C4-2B (cell line): ENCODE measurements at regions not wholly inside any gene's neighbourhood (a gene's known extent, or its start where the extent isn't known, plus 50 kb on each side); places are given as distances from the start of the nearest gene placed in this dataset.

Experiments used
- H3K27ac ChIP-seq: fragments of 450-650 bp; 2 replicates; pipeline ENCODE4 v1.5.1; 2017
- CTCF ChIP-seq: fragments of 450-650 bp; conservative IDR thresholded peaks from 2 replicates; pipeline ENCODE4 v1.5.1; 2017; ENCODE audit warnings: mild to moderate bottlenecking
- ZFX ChIP-seq: fragments of 450-650 bp; IDR thresholded peaks from 2 replicates; pipeline ENCODE4 v1.6.1; 2017

GRCh38 chr5:42349163-42349562 lies 74.1 kb upstream of the GHR start:
- TF ChIP-seq CTCF (no peak), ZFX (no peak)
- no peak overlapping the region for H3K27ac ChIP-seq

- no peak for TF ChIP-seq ZFX
- no peak for TF ChIP-seq CTCF
- no peak overlapping the region for H3K27ac ChIP-seq
Observed at GRCh38 chr5:42351956-42352355, 71.3 kb upstream of the GHR start.

- TF ChIP-seq CTCF (no peak), ZFX (no peak)
- no peak overlapping the region for H3K27ac ChIP-seq
Observed at GRCh38 chr5:42360056-42360455, 63.2 kb upstream of the GHR start.

- TF ChIP-seq ZFX (no peak), CTCF (no peak)
- no peak overlapping the region for H3K27ac ChIP-seq
Observed at GRCh38 chr5:42360616-42361314, 62.5 kb upstream of the GHR start.

- TF ChIP-seq ZFX (no peak), CTCF (no peak)
- H3K27ac ChIP-seq: no peak overlapping the region
Observed at GRCh38 chr5:42361315-42361688, 61.9 kb upstream of the GHR start.

GRCh38 chr5:42366051-42366450 lies 57.2 kb upstream of the GHR start:
- TF ChIP-seq CTCF (no peak), ZFX (no peak)
- H3K27ac ChIP-seq: no peak overlapping the region
